ENCODE measurements at regions not wholly inside any gene's neighbourhood (a gene's known extent, or its start where the extent isn't known, plus 50 kb on each side); places are given as distances from the start of the nearest gene placed in this dataset.
"Not testable (repeated sequence)": the region's sequence is repeated elsewhere in the genome, so short reads cannot be mapped to it uniquely, and the experiment has no call there.

- H3K9me3 Mint-ChIP-seq: no peaks in the 10 kb centered on the region
- DNase-seq: no peak
- H3K27me3 Mint-ChIP-seq: no peaks in the 10 kb centered on the region
- POLR2A ChIA-PET: no interaction called here
- H3K4me3 Mint-ChIP-seq: no peak overlapping the region
- H3K27ac Mint-ChIP-seq: no peak overlapping the region
- no peaks in the 10 kb centered on the region for H3K4me1 Mint-ChIP-seq
- no peaks in the 10 kb centered on the region for H3K36me3 Mint-ChIP-seq (ENCODE audit: low read depth)
- CTCF ChIA-PET: no interaction called here
Measured at GRCh38 chr3:151675858-151676615, 57.7 kb upstream of the AADACL2 start.

GRCh38 chr3:151673974-151674373 lies 59.8 kb upstream of the AADACL2 start:
- no peak overlapping the region for H3K27ac Mint-ChIP-seq
- CTCF ChIA-PET: no interaction called here
- H3K4me3 Mint-ChIP-seq: no peak overlapping the region
- no peak for DNase-seq
- H3K27me3 Mint-ChIP-seq: no peaks in the 10 kb centered on the region
- no peaks in the 10 kb centered on the region for H3K36me3 Mint-ChIP-seq (ENCODE audit: low read depth)
- POLR2A ChIA-PET: no interaction called here
- H3K4me1 Mint-ChIP-seq: no peaks in the 10 kb centered on the region
- H3K9me3 Mint-ChIP-seq: no peaks in the 10 kb centered on the region

GRCh38 chr3:151667762-151668161 lies 66.0 kb upstream of the AADACL2 start:
- H3K4me3 Mint-ChIP-seq; H3K9me3 Mint-ChIP-seq; H3K27ac Mint-ChIP-seq; CTCF ChIA-PET; H3K36me3 Mint-ChIP-seq (ENCODE audit: low read depth); DNase-seq; H3K27me3 Mint-ChIP-seq; POLR2A ChIA-PET; H3K4me1 Mint-ChIP-seq: not testable (repeated sequence)

- H3K4me1 Mint-ChIP-seq: no peaks in the 10 kb centered on the region
- H3K27me3 Mint-ChIP-seq: no peaks in the 10 kb centered on the region
- H3K4me3 Mint-ChIP-seq: no peak overlapping the region
- H3K27ac Mint-ChIP-seq: no peak overlapping the region
- ChIA-PET CTCF (no interaction called here), POLR2A (no interaction called here)
- no peak for DNase-seq
- no peaks in the 10 kb centered on the region for H3K36me3 Mint-ChIP-seq (ENCODE audit: low read depth)
- H3K9me3 Mint-ChIP-seq: no peaks in the 10 kb centered on the region
Measured at GRCh38 chr3:151660885-151661284, 72.8 kb upstream of the AADACL2 start.

GRCh38 chr3:151644986-151645385 lies 88.7 kb upstream of the AADACL2 start:
- CTCF ChIA-PET: no interaction called here

GRCh38 chr3:151644020-151644620 lies 89.6 kb upstream of the AADACL2 start:
- POLR2A ChIA-PET: no interaction called here
- H3K9me3 Mint-ChIP-seq: no peaks in the 10 kb centered on the region
- H3K4me3 Mint-ChIP-seq: no peak overlapping the region
- H3K4me1 Mint-ChIP-seq: no peaks in the 10 kb centered on the region
- H3K27ac Mint-ChIP-seq: no peak overlapping the region
- H3K27me3 Mint-ChIP-seq: peaks cover 4% of the 10 kb centered on the region
- DNase-seq: no peak
- CTCF ChIA-PET: no interaction called here
- no peaks in the 10 kb centered on the region for H3K36me3 Mint-ChIP-seq (ENCODE audit: low read depth)

More at GRCh38 chr3:151644986-151645385, 88.7 kb upstream of the AADACL2 start:
- Mint-ChIP-seq H3K27me3 (peaks cover 4% of the 10 kb centered on the region), H3K36me3 (ENCODE audit: low read depth) (no peaks in the 10 kb centered on the region), H3K27ac (no peak overlapping the region), H3K4me3 (no peak overlapping the region), H3K4me1 (no peaks in the 10 kb centered on the region), H3K9me3 (no peaks in the 10 kb centered on the region)
- no peak for DNase-seq
- POLR2A ChIA-PET: no interaction called here

- Mint-ChIP-seq H3K27me3 (peaks cover 2% of the 10 kb centered on the region), H3K4me1 (no peaks in the 10 kb centered on the region), H3K9me3 (no peaks in the 10 kb centered on the region), H3K4me3 (no peak overlapping the region), H3K36me3 (ENCODE audit: low read depth) (no peaks in the 10 kb centered on the region), H3K27ac (no peak overlapping the region)
- ChIA-PET POLR2A (no interaction called here), CTCF (no interaction called here)
- DNase-seq: no peak
Measured at GRCh38 chr3:151639418-151639740, 94.3 kb upstream of the AADACL2 start.

DNA sequence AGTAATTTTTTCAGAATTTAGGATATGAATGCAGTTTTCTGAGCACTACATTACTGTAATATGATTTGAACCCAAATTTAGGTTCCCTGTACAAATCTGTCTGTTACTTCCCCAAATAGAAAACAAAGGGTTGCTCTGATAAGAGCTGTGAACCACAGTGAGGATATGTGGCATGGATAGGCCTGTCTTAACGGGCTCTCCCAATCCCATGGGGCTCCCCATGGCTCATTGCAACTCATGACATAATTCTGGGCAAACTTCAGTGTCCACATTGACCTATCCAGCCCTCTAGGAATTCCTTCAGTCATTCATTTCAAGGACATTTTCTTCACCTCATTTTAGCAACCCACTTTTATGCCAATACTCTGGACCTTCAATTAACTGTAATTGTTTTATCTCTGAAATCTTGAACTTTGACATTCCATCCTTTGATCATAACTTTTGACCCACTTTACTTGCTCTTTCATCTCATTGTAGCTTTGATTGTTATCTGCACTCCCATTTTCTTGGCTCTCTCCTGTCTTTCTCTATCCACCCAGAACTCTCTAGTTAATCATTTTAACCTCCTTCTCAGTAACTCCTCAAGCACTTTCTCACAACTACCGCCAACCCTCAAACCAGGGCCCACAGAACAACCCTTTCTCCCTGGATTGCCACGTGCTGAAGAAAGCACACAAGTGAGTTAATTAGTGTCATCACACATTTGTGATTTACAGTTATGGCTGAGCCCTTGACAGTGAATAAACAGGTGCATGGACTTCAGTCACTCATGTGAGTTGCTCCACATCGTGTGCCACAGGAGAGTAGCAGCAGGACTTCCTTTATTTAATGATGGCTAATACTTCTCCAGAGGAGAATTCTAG lies 94.9 kb upstream of the AADACL2 start:
- Mint-ChIP-seq H3K4me3 (no peak overlapping the region), H3K9me3 (no peaks in the 10 kb centered on the region)

DNA sequence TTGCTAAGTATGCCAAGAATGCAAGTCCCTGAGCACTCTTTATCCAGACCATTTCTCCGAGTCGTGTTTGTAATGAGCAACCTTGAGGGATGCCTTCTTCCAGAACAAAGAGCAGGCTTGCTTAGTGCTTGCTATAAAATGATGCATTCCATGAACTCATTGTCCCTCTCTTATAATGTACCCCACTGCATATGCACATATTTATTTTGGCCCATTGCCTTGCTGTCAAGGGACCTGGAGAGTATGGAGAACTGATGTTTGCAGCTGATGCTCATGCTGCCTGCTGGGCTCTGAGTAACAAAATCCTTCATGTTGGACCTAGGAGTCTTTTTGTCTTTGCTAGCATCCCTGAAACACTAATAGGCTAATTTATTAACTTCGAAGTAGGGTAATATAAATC lies 97.8 kb upstream of the AADACL2 start:
- CTCF ChIA-PET: no interaction called here
- POLR2A ChIA-PET: no interaction called here
- H3K4me1 Mint-ChIP-seq: no peaks in the 10 kb centered on the region
- H3K27ac Mint-ChIP-seq: no peak overlapping the region
- no peaks in the 10 kb centered on the region for H3K36me3 Mint-ChIP-seq (ENCODE audit: low read depth)
- H3K27me3 Mint-ChIP-seq: peaks cover 2% of the 10 kb centered on the region
- H3K9me3 Mint-ChIP-seq: no peaks in the 10 kb centered on the region
- H3K4me3 Mint-ChIP-seq: no peak overlapping the region
- DNase-seq: no peak

More for the DNA sequence above, 94.9 kb upstream of the AADACL2 start:
- Mint-ChIP-seq H3K27ac (no peak overlapping the region), H3K27me3 (peaks cover 2% of the 10 kb centered on the region), H3K36me3 (ENCODE audit: low read depth) (no peaks in the 10 kb centered on the region), H3K4me1 (no peaks in the 10 kb centered on the region)
- no peak for DNase-seq
- POLR2A ChIA-PET: no interaction called here
- CTCF ChIA-PET: no interaction called here

DNA sequence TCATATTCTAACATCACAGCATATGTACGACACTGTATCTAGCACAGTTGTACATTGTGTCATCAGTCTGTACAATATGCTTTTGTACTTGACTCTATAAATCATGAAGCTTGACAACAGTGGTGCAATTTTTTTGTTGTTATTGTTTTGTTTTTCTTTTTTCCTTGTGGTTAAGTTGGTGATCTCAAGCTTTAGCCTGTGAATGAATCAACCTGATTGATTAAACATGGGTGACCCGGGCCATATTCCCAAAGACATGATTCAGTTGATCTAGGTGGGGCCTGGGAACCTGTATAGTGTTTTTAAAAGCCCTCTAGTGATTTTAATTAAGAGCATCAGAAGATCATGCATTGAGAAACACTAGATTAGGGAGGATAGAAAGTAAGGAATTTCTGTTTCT lies 101.8 kb upstream of the AADACL2 start:
- Mint-ChIP-seq H3K9me3 (no peaks in the 10 kb centered on the region), H3K4me3 (no peak overlapping the region), H3K4me1 (no peaks in the 10 kb centered on the region), H3K27ac (no peak overlapping the region), H3K27me3 (no peaks in the 10 kb centered on the region), H3K36me3 (ENCODE audit: low read depth) (no peaks in the 10 kb centered on the region)
- CTCF ChIA-PET: interaction anchor here (0.6 kb wide), 1 partner anchor 16 kb away, joined by 3 read pairs; no protein-coding TSS in a partner anchor
- POLR2A ChIA-PET: no interaction called here
- DNase-seq: no peak

GRCh38 chr3:151630938-151631441 lies 102.7 kb upstream of the AADACL2 start:
- H3K27me3 Mint-ChIP-seq: no peaks in the 10 kb centered on the region
- no peaks in the 10 kb centered on the region for H3K36me3 Mint-ChIP-seq (ENCODE audit: low read depth)
- no peak for DNase-seq
- no peaks in the 10 kb centered on the region for H3K9me3 Mint-ChIP-seq
- no peak overlapping the region for H3K27ac Mint-ChIP-seq
- CTCF ChIA-PET: no interaction called here
- H3K4me3 Mint-ChIP-seq: no peak overlapping the region
- POLR2A ChIA-PET: no interaction called here
- no peaks in the 10 kb centered on the region for H3K4me1 Mint-ChIP-seq

- H3K27ac Mint-ChIP-seq: no peak overlapping the region
- H3K9me3 Mint-ChIP-seq: no peaks in the 10 kb centered on the region
- H3K4me1 Mint-ChIP-seq: no peaks in the 10 kb centered on the region
- POLR2A ChIA-PET: no interaction called here
- no peaks in the 10 kb centered on the region for H3K36me3 Mint-ChIP-seq (ENCODE audit: low read depth)
- DNase-seq: no peak
- CTCF ChIA-PET: interaction anchor here (1.4 kb wide), 1 partner anchor 10 kb away, joined by 3 read pairs; no protein-coding TSS in a partner anchor
- H3K27me3 Mint-ChIP-seq: no peaks in the 10 kb centered on the region
- no peak overlapping the region for H3K4me3 Mint-ChIP-seq
Measured at GRCh38 chr3:151630035-151630434, 103.7 kb upstream of the AADACL2 start.

GRCh38 chr3:151625586-151625985 lies 108.1 kb upstream of the AADACL2 start:
- no peak overlapping the region for H3K4me3 Mint-ChIP-seq
- CTCF ChIA-PET: no interaction called here
- H3K4me1 Mint-ChIP-seq: no peaks in the 10 kb centered on the region
- no peaks in the 10 kb centered on the region for H3K9me3 Mint-ChIP-seq
- peaks cover 2% of the 10 kb centered on the region for H3K27me3 Mint-ChIP-seq
- no peak for DNase-seq
- H3K27ac Mint-ChIP-seq: no peak overlapping the region
- H3K36me3 Mint-ChIP-seq (ENCODE audit: low read depth): no peaks in the 10 kb centered on the region
- POLR2A ChIA-PET: no interaction called here
